C4-2B (cell line): ENCODE measurements at regions not wholly inside any gene's neighbourhood (a gene's known extent, or its start where the extent isn't known, plus 50 kb on each side); places are given as distances from the start of the nearest gene placed in this dataset.

ENCODE experiments used
- CTCF ChIP-seq: fragments of 450-650 bp; conservative IDR thresholded peaks from 2 replicates; pipeline ENCODE4 v1.5.1; 2017; ENCODE audit warnings: mild to moderate bottlenecking
- ZFX ChIP-seq: fragments of 450-650 bp; IDR thresholded peaks from 2 replicates; pipeline ENCODE4 v1.6.1; 2017

GRCh38 chr12:30427555-30427954, 268.1 kb downstream of the IPO8 start:
- no peak for TF ChIP-seq CTCF
- no peak for TF ChIP-seq ZFX
